Midbrain (tissue), 1 donor: ENCODE measurements at regions not wholly inside any gene's neighbourhood (a gene's known extent, or its start where the extent isn't known, plus 50 kb on each side); places are given as distances from the start of the nearest gene placed in this dataset.
"Not testable (repeated sequence)": the region's sequence is repeated elsewhere in the genome, so short reads cannot be mapped to it uniquely, and the experiment has no call there.

Experiments used
- DNase-seq: peaks from one replicate; lab custom pipeline; 2025; lab: John Stamatoyannopoulos, UW

- DNase-seq, result not testable (repeated sequence)
Observed at GRCh38 chr2:89151699-89152098, 460.2 kb downstream of the RPIA start.

GRCh38 chr2:89152501-89152900 is 461.0 kb downstream of the RPIA start:
- DNase-seq, result not testable (repeated sequence)

GRCh38 chr2:89153210-89153609 is 461.7 kb downstream of the RPIA start:
- not testable (repeated sequence) for DNase-seq

- DNase-seq, result not testable (repeated sequence)
Observed at GRCh38 chr2:89154247-89154682, 462.8 kb downstream of the RPIA start.

- DNase-seq, result not testable (repeated sequence)
Observed at GRCh38 chr2:89160306-89160705, 468.8 kb downstream of the RPIA start.

GRCh38 chr2:89161626-89162025 is 470.2 kb downstream of the RPIA start:
- DNase-seq, result not testable (repeated sequence)

GRCh38 chr2:89170506-89171173 is 479.2 kb downstream of the RPIA start:
- DNase-seq, result not testable (repeated sequence)

- DNase-seq, result not testable (repeated sequence)
Observed at GRCh38 chr2:89171174-89171519, 479.7 kb downstream of the RPIA start.

GRCh38 chr2:89177004-89177403 is 485.5 kb downstream of the RPIA start:
- not testable (repeated sequence) for DNase-seq

GRCh38 chr2:89182221-89182620 is 490.7 kb downstream of the RPIA start:
- DNase-seq, result not testable (repeated sequence)

GRCh38 chr2:89184746-89185145 is 493.3 kb downstream of the RPIA start:
- not testable (repeated sequence) for DNase-seq

- not testable (repeated sequence) for DNase-seq
Observed at GRCh38 chr2:89195636-89196251, 504.3 kb downstream of the RPIA start.

- not testable (repeated sequence) for DNase-seq
Observed at GRCh38 chr2:89196719-89197118, 505.2 kb downstream of the RPIA start.

- not testable (repeated sequence) for DNase-seq
Observed at GRCh38 chr2:89198026-89198425, 506.6 kb downstream of the RPIA start.

GRCh38 chr2:89199453-89200246 is 508.2 kb downstream of the RPIA start:
- not testable (repeated sequence) for DNase-seq

- DNase-seq, result not testable (repeated sequence)
Observed at GRCh38 chr2:89200247-89200527, 508.7 kb downstream of the RPIA start.

- DNase-seq, result not testable (repeated sequence)
Observed at GRCh38 chr2:89202518-89202917, 511.0 kb downstream of the RPIA start.

- DNase-seq, result peak; percentile 3
Observed at GRCh38 chr2:89205153-89205552, 513.7 kb downstream of the RPIA start.

GRCh38 chr2:89208144-89208932 is 516.9 kb downstream of the RPIA start:
- not testable (repeated sequence) for DNase-seq

GRCh38 chr2:89213151-89213550 is 521.7 kb downstream of the RPIA start:
- not testable (repeated sequence) for DNase-seq

- not testable (repeated sequence) for DNase-seq
Observed at GRCh38 chr2:89213811-89214210, 522.3 kb downstream of the RPIA start.

GRCh38 chr2:89221474-89221873 is 530.0 kb downstream of the RPIA start:
- DNase-seq, result not testable (repeated sequence)
